CD14-positive monocyte (primary cell): ENCODE measurements at regions not wholly inside any gene's neighbourhood (a gene's known extent, or its start where the extent isn't known, plus 50 kb on each side); places are given as distances from the start of the nearest gene placed in this dataset.

Experiments used
- DNase-seq, 3 donors: peaks; one replicate each; pipeline ENCODE4 v3.0.0-alpha.2; 2011 to 2022
- H2AFZ ChIP-seq: 2 replicates; pipeline ENCODE4 v1.6.0; 2012; ENCODE audit warnings: mild to moderate bottlenecking, low read depth, low read length, inconsistent platforms; ENCODE audit not compliant: insufficient read depth, poor library complexity, severe bottlenecking
- H3K27ac ChIP-seq, 2 donors: 1 replicate in 1 of 2; 2 replicates in 1 of 2; pipeline ENCODE4 v1.5.1; 2012 to 2013; ENCODE audit warnings: low read length in 2 of 2, control low read depth in 1 of 2, inconsistent platforms in 1 of 2, low read depth in 1 of 2, mild to moderate bottlenecking in 1 of 2
- H3K27me3 ChIP-seq, 2 donors: one replicate each; pipeline versions ENCODE4 v1.6.0 to v1.6.1; 2011 to 2013; ENCODE audit warnings: low read length in 2 of 2; ENCODE audit not compliant: control insufficient read depth in 2 of 2, insufficient read depth in 2 of 2
- H3K36me3 ChIP-seq, 2 donors: replicated peaks in 1 of 2; 1 replicate in 1 of 2; 2 replicates in 1 of 2; pipeline versions ENCODE4 v1.5.1 to v1.6.1; 2012 to 2013; ENCODE audit warnings: low read length in 2 of 2, control low read depth in 1 of 2, inconsistent platforms in 1 of 2, mild to moderate bottlenecking in 1 of 2; ENCODE audit not compliant: insufficient read depth in 2 of 2, control insufficient read depth in 1 of 2
- H3K4me1 ChIP-seq, 2 donors: 1 replicate in 1 of 2; 2 replicates in 1 of 2; pipeline versions ENCODE4 v1.5.1 to v1.6.1; 2012 to 2013; ENCODE audit warnings: low read length in 2 of 2, control low read depth in 1 of 2, inconsistent platforms in 1 of 2, mild to moderate bottlenecking in 1 of 2, moderate library complexity in 1 of 2; ENCODE audit not compliant: insufficient read depth in 2 of 2, control insufficient read depth in 1 of 2
- H3K4me2 ChIP-seq: replicated peaks from 2 replicates; pipeline ENCODE3; 2012; ENCODE audit warnings: low read length, moderate library complexity, mild to moderate bottlenecking; ENCODE audit not compliant: poor library complexity, severe bottlenecking; ENCODE audit errors: extremely low read depth
- H3K4me3 ChIP-seq, 3 experiments: fragments of 200-600 bp in 1 of 3; sonication (generic) in 1 of 3; replicated peaks in 1 of 3; 1 replicate in 2 of 3; 2 replicates in 1 of 3; pipeline ENCODE4 v1.5.1; 2011 to 2013; ENCODE audit warnings: low read length in 3 of 3, mild to moderate bottlenecking in 3 of 3, control low read depth in 2 of 3, low read depth in 2 of 3, inconsistent platforms in 1 of 3, moderate library complexity in 1 of 3
- H3K79me2 ChIP-seq: 2 replicates; pipeline ENCODE4 v1.6.0; 2012; ENCODE audit warnings: mild to moderate bottlenecking, control low read depth, inconsistent platforms, low read length, moderate library complexity; ENCODE audit not compliant: insufficient read depth
- H3K9ac ChIP-seq: 2 replicates; pipeline ENCODE4 v1.6.0; 2017; ENCODE audit warnings: low read length, mild to moderate bottlenecking; ENCODE audit not compliant: insufficient read depth, poor library complexity, severe bottlenecking
- H3K9me3 ChIP-seq, 2 donors: replicated peaks in 1 of 2; 1 replicate in 1 of 2; 2 replicates in 1 of 2; pipeline versions ENCODE4 v1.5.1 to v1.6.1; 2012 to 2013; ENCODE audit warnings: low read length in 2 of 2, control low read depth in 1 of 2; ENCODE audit not compliant: control insufficient read depth in 1 of 2, insufficient read depth in 1 of 2
- H4K20me1 ChIP-seq: 2 replicates; pipeline ENCODE4 v1.6.0; 2012; ENCODE audit warnings: mild to moderate bottlenecking, low read length, control low read depth, moderate library complexity; ENCODE audit not compliant: insufficient read depth
- H3K27ac Mint-ChIP-seq, 7 donors: one replicate each; pipeline ENCODE4 v1.8.0; 2020; ENCODE audit warnings: mild to moderate bottlenecking in 7 of 7, mixed read lengths in 7 of 7, moderate library complexity in 6 of 7, inconsistent platforms in 2 of 7
- H3K27me3 Mint-ChIP-seq, 3 donors: one replicate each; pipeline ENCODE4 v1.8.0; 2021 to 2022; ENCODE audit warnings: low read depth in 3 of 3, mild to moderate bottlenecking in 3 of 3, mixed read lengths in 3 of 3, moderate library complexity in 3 of 3, inconsistent platforms in 1 of 3
- H3K36me3 Mint-ChIP-seq, 2 donors: one replicate each; pipeline ENCODE4 v1.8.0; 2020; ENCODE audit warnings: mixed read lengths in 2 of 2, inconsistent platforms in 1 of 2, mild to moderate bottlenecking in 1 of 2
- H3K4me1 Mint-ChIP-seq: one replicate; pipeline ENCODE4 v1.8.0; 2020; ENCODE audit warnings: mild to moderate bottlenecking, mixed read lengths
- H3K4me3 Mint-ChIP-seq, 2 donors: one replicate each; pipeline ENCODE4 v1.8.0; 2020; ENCODE audit warnings: mild to moderate bottlenecking in 2 of 2, mixed read lengths in 2 of 2, moderate library complexity in 1 of 2
- H3K9me3 Mint-ChIP-seq, 7 donors: one replicate each; pipeline ENCODE4 v1.8.0; 2020 to 2022; ENCODE audit warnings: mixed read lengths in 7 of 7, mild to moderate bottlenecking in 6 of 7, moderate library complexity in 6 of 7, inconsistent platforms in 2 of 7
- CTCF ChIP-seq: fragments of 200-600 bp; IDR thresholded peaks from one replicate; pipeline ENCODE4 v1.8.0; 2022; ENCODE audit warnings: antibody characterized with exemption, mild to moderate bottlenecking
- WGBS: methylation state at CpG from one replicate; pipeline ENCODE4 v1.1.5; 2013; ENCODE audit warnings: missing lambda C conversion rate; ENCODE audit not compliant: insufficient coverage; 5-methylcytosine and 5-hydroxymethylcytosine counted together
- intact Hi-C, 2 donors: fragments of 100-400 bp; cut with micrococcal nuclease; formaldehyde crosslinking; loops; one replicate each; pipeline versions ENCODE4 v1.15.0 to v1.15.1; 2023

- 100% methylated on average over 1 of the region's 3 CpGs for WGBS
- peaks cover 9% of the 10 kb centered on the region for H3K4me1 Mint-ChIP-seq
Observed at GRCh38 chr5:93995126-93995621, 253.8 kb upstream of the POU5F2 start.

GRCh38 chr5:93993161-93993560 lies 251.8 kb upstream of the POU5F2 start:
- Histone ChIP-seq H3K27me3 (no peaks in the 10 kb centered on the region), H4K20me1 (no peaks in the 10 kb centered on the region), H3K4me3 (no peak overlapping the region), H3K4me1 (no peaks in the 10 kb centered on the region), H3K27ac (no peak overlapping the region), H3K4me2 (no peak overlapping the region), H3K9ac (no peak overlapping the region), H2AFZ (no peak overlapping the region), H3K9me3 (no peaks in the 10 kb centered on the region), H3K36me3 (no peaks in the 10 kb centered on the region), H3K79me2 (no peaks in the 10 kb centered on the region)
- no peak overlapping the region for H3K4me3 Mint-ChIP-seq
- TF ChIP-seq CTCF: no peak
- H3K4me1 Mint-ChIP-seq: peaks cover 9% of the 10 kb centered on the region
- H3K9me3 Mint-ChIP-seq: peaks cover 0 to 5% (median 0%) of the 10 kb centered on the region in 7 donors
- 100% methylated on average over 1 of the region's 2 CpGs for WGBS
- intact Hi-C loops: no loop called here
- H3K36me3 Mint-ChIP-seq: peaks cover 4 to 9% of the 10 kb centered on the region in 2 donors
- no peak overlapping the region for H3K27ac Mint-ChIP-seq
- no peaks in the 10 kb centered on the region for H3K27me3 Mint-ChIP-seq
- DNase-seq: no peak

More at GRCh38 chr5:93995126-93995621, 253.8 kb upstream of the POU5F2 start:
- H3K79me2 ChIP-seq: no peaks in the 10 kb centered on the region
- no peaks in the 10 kb centered on the region for H3K4me1 ChIP-seq
- H3K27me3 Mint-ChIP-seq: no peaks in the 10 kb centered on the region
- H3K9me3 Mint-ChIP-seq: peaks cover 0 to 2% (median 0%) of the 10 kb centered on the region in 7 donors
- H3K9ac ChIP-seq: no peak overlapping the region
- DNase-seq: no peak
- H3K4me3 ChIP-seq: no peak overlapping the region
- intact Hi-C loops: no loop called here
- no peaks in the 10 kb centered on the region for H4K20me1 ChIP-seq
- no peak overlapping the region for H3K4me3 Mint-ChIP-seq
- H3K36me3 ChIP-seq: no peaks in the 10 kb centered on the region
- no peak overlapping the region for H2AFZ ChIP-seq
- no peaks in the 10 kb centered on the region for H3K27me3 ChIP-seq
- H3K27ac ChIP-seq: no peak overlapping the region
- peaks cover 4 to 8% of the 10 kb centered on the region in 2 donors for H3K36me3 Mint-ChIP-seq
- no peak overlapping the region for H3K4me2 ChIP-seq
- no peaks in the 10 kb centered on the region for H3K9me3 ChIP-seq
- H3K27ac Mint-ChIP-seq: no peak overlapping the region
- TF ChIP-seq CTCF: no peak
